ENCODE measurements at regions not wholly inside any gene's neighbourhood (a gene's known extent, or its start where the extent isn't known, plus 50 kb on each side); places are given as distances from the start of the nearest gene placed in this dataset.

DNA sequence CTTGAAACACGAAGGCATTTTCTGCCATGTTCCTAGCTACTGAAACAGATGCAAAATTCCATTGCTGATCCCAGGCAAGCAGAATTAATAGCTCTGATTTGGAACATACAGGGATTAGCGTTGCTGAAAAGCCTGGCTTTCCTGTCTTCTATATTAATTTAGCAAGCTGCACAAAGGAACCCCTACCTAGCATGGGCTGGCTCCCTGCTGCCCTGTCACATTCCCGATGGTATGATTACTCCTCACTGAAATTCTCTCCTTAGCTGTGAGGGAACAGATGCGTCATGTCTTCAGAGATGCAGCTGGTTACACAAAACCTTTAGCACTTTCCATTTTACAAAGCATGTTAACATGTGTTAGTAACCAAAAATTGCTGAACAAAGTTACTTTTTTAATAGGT lies 878.9 kb downstream of the TYW1 start:
- CTCF ChIA-PET = no interaction called here
- Histone ChIP-seq H3K36me3 (ENCODE audit: insufficient read depth, low read length, poor library complexity, severe bottlenecking) (no peaks in the 10 kb centered on the region), H3K4me3 (ENCODE audit: low read depth, low read length, poor library complexity, severe bottlenecking) (no peak overlapping the region), H3K27ac (ENCODE audit: low read depth, low read length, poor library complexity, severe bottlenecking) (peak overlapping the region; percentile 42), H3K4me1 (ENCODE audit: insufficient read depth, low read length, poor library complexity, severe bottlenecking) (peaks cover 4% of the 10 kb centered on the region), H3K27me3 (replicated peaks; ENCODE audit: insufficient read depth, low read depth, low read length, poor library complexity) (no peaks in the 10 kb centered on the region), H3K9me3 (ENCODE audit: low read depth, low read length, poor library complexity, severe bottlenecking) (no peaks in the 10 kb centered on the region)
- intact Hi-C loops (cut with micrococcal nuclease; ENCODE audit: unreplicated experiment) = no loop called here
- DNase-seq (ENCODE audit: low spot score) = peak; percentile 70
- no peak for TF ChIP-seq EZH2 (IDR thresholded peaks at IDR 0.05; ENCODE audit: borderline replicate concordance, low read depth, low read length, poor library complexity, severe bottlenecking)
- TF ChIP-seq, protein P1, sequence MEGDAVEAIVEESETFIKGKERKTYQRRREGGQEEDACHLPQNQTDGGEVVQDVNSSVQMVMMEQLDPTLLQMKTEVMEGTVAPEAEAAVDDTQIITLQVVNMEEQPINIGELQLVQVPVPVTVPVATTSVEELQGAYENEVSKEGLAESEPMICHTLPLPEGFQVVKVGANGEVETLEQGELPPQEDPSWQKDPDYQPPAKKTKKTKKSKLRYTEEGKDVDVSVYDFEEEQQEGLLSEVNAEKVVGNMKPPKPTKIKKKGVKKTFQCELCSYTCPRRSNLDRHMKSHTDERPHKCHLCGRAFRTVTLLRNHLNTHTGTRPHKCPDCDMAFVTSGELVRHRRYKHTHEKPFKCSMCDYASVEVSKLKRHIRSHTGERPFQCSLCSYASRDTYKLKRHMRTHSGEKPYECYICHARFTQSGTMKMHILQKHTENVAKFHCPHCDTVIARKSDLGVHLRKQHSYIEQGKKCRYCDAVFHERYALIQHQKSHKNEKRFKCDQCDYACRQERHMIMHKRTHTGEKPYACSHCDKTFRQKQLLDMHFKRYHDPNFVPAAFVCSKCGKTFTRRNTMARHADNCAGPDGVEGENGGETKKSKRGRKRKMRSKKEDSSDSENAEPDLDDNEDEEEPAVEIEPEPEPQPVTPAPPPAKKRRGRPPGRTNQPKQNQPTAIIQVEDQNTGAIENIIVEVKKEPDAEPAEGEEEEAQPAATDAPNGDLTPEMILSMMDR (conservative IDR thresholded peaks at IDR 0.05; ENCODE audit: low read depth, low read length) = no peak
- no TSS peak for BruUV-seq (replicated peaks)
- POLR2A ChIA-PET (ENCODE audit: low non-redundant PET) = no interaction called here

DNA sequence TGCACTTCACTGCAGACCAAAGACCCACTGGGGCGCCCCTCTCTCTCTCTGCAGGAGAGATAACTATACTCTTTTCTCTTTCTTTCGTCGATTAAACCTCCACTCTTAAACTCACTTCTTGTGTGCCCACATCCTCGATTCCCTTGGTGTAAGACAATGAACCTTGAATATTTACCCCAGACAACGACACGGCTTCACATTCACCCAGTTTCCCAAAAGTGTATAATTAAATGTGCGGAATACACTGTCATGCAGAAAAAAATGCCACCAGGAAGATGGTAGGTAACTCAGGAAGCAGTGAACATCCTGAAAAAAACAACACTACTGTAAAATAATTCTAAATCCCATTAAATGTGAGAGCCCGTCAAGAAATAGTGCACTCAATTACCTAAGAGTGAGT lies 882.2 kb downstream of the TYW1 start:
- no peaks in the 10 kb centered on the region for H3K36me3 ChIP-seq (ENCODE audit: insufficient read depth, low read length, poor library complexity, severe bottlenecking)
- CTCF ChIA-PET = no interaction called here
- H3K27ac ChIP-seq (ENCODE audit: low read depth, low read length, poor library complexity, severe bottlenecking) = no peak overlapping the region
- no peaks in the 10 kb centered on the region for H3K27me3 ChIP-seq (replicated peaks; ENCODE audit: insufficient read depth, low read depth, low read length, poor library complexity)
- H3K4me3 ChIP-seq (ENCODE audit: low read depth, low read length, poor library complexity, severe bottlenecking) = no peak overlapping the region
- no peaks in the 10 kb centered on the region for H3K9me3 ChIP-seq (ENCODE audit: low read depth, low read length, poor library complexity, severe bottlenecking)
- TF ChIP-seq EZH2 (IDR thresholded peaks at IDR 0.05; ENCODE audit: borderline replicate concordance, low read depth, low read length, poor library complexity, severe bottlenecking) = no peak
- TF ChIP-seq, protein P1 (conservative IDR thresholded peaks at IDR 0.05; ENCODE audit: low read depth, low read length) = no peak
- POLR2A ChIA-PET (ENCODE audit: low non-redundant PET) = no interaction called here
- peaks cover 4% of the 10 kb centered on the region for H3K4me1 ChIP-seq (ENCODE audit: insufficient read depth, low read length, poor library complexity, severe bottlenecking)
- no TSS peak for BruUV-seq (replicated peaks)
- no peak for DNase-seq (ENCODE audit: low spot score)
- intact Hi-C loops (cut with micrococcal nuclease; ENCODE audit: unreplicated experiment) = no loop called here

GRCh38 chr7:67882843-67883242 lies 886.2 kb downstream of the TYW1 start:
- no peak for DNase-seq (ENCODE audit: low spot score)
- TF ChIP-seq, protein P1 (conservative IDR thresholded peaks at IDR 0.05; ENCODE audit: low read depth, low read length) = no peak
- no peak for TF ChIP-seq EZH2 (IDR thresholded peaks at IDR 0.05; ENCODE audit: borderline replicate concordance, low read depth, low read length, poor library complexity, severe bottlenecking)
- Histone ChIP-seq H3K36me3 (ENCODE audit: insufficient read depth, low read length, poor library complexity, severe bottlenecking) (no peaks in the 10 kb centered on the region), H3K4me1 (ENCODE audit: insufficient read depth, low read length, poor library complexity, severe bottlenecking) (no peaks in the 10 kb centered on the region), H3K4me3 (ENCODE audit: low read depth, low read length, poor library complexity, severe bottlenecking) (no peak overlapping the region), H3K27me3 (replicated peaks; ENCODE audit: insufficient read depth, low read depth, low read length, poor library complexity) (no peaks in the 10 kb centered on the region), H3K9me3 (ENCODE audit: low read depth, low read length, poor library complexity, severe bottlenecking) (peaks cover 10% of the 10 kb centered on the region), H3K27ac (ENCODE audit: low read depth, low read length, poor library complexity, severe bottlenecking) (no peak overlapping the region)
- intact Hi-C loops (cut with micrococcal nuclease; ENCODE audit: unreplicated experiment) = no loop called here
- ChIA-PET CTCF (no interaction called here), POLR2A (ENCODE audit: low non-redundant PET) (no interaction called here)
- no TSS peak for BruUV-seq (replicated peaks)

Data from A673 (cell line).